WTC11 (cell line): ENCODE measurements at regions not wholly inside any gene's neighbourhood (a gene's known extent, or its start where the extent isn't known, plus 50 kb on each side); places are given as distances from the start of the nearest gene placed in this dataset.

Experiments
- ATAC-seq: fragments of 200-7000 bp; cut with Tn5 transposase; 2 replicates; pipeline ENCODE4 v1.10.0; 2021; ENCODE audit warnings: mild to moderate bottlenecking, moderate library complexity
- CTCF ChIA-PET: fragments of 300-600 bp; sonication (Branson Sonifier 250); formaldehyde crosslinking; loops from one replicate; lab custom pipeline; 2021; ENCODE audit warnings: antibody characterized with exemption; lab: Charles Lee
- POLR2A ChIA-PET: fragments of 350-600 bp; sonication (Branson Sonifier 250); formaldehyde crosslinking; loops from one replicate; lab custom pipeline; 2021; ENCODE audit warnings: antibody characterized with exemption; lab: Charles Lee
- DNase-seq: peaks from one replicate; pipeline ENCODE4 v3.0.0; 2021; ENCODE audit warnings: low spot score
- H3K27ac Mint-ChIP-seq: 2 replicates; pipeline ENCODE4 v1.8.0; 2021; ENCODE audit warnings: mixed read lengths
- H3K27me3 Mint-ChIP-seq: 2 replicates; pipeline ENCODE4 v1.8.0; 2021; ENCODE audit warnings: low read depth, mild to moderate bottlenecking, moderate library complexity, mixed read lengths
- H3K36me3 Mint-ChIP-seq: 2 replicates; pipeline ENCODE4 v1.8.0; 2021; ENCODE audit warnings: mixed read lengths
- H3K4me1 Mint-ChIP-seq: 2 replicates; pipeline ENCODE4 v1.8.0; 2022; ENCODE audit warnings: mixed read lengths
- H3K4me3 Mint-ChIP-seq: 2 replicates; pipeline ENCODE4 v1.8.0; 2021; ENCODE audit warnings: mild to moderate bottlenecking, moderate library complexity, mixed read lengths
- H3K9me3 Mint-ChIP-seq: 2 replicates; pipeline ENCODE4 v1.8.0; 2021; ENCODE audit warnings: mixed read lengths
- CREM ChIP-seq: sonication (generic); formaldehyde crosslinking; IDR thresholded peaks from 2 replicates; pipeline ENCODE4 v1.8.1; 2022; ENCODE audit warnings: mild to moderate bottlenecking, missing genetic modification reagents, moderate library complexity
- EMX1 ChIP-seq: fragments of 250-450 bp; sonication (Bioruptor Pico); IDR thresholded peaks from 2 replicates; pipeline ENCODE4 v1.8.0; 2021; ENCODE audit warnings: mild to moderate bottlenecking
- ETV6 ChIP-seq: sonication (generic); formaldehyde crosslinking; IDR thresholded peaks from 2 replicates; pipeline ENCODE4 v1.8.1; 2022; ENCODE audit warnings: mild to moderate bottlenecking, missing genetic modification reagents
- FOXJ3 ChIP-seq: sonication (generic); formaldehyde crosslinking; IDR thresholded peaks from 2 replicates; pipeline ENCODE4 v1.9.0; 2021; ENCODE audit warnings: missing genetic modification reagents, mild to moderate bottlenecking, borderline replicate concordance
- GABPB1 ChIP-seq: sonication (generic); formaldehyde crosslinking; IDR thresholded peaks from 2 replicates; pipeline ENCODE4 v1.8.1; 2023; ENCODE audit warnings: mild to moderate bottlenecking, missing genetic modification reagents
- IRF2 ChIP-seq: sonication (generic); formaldehyde crosslinking; IDR thresholded peaks from 2 replicates; pipeline ENCODE4 v1.8.0; 2022; ENCODE audit warnings: low read depth, missing genetic modification reagents, borderline replicate concordance
- NFE2L1 ChIP-seq: sonication (generic); formaldehyde crosslinking; IDR thresholded peaks from 2 replicates; pipeline ENCODE4 v1.8.1; 2023; ENCODE audit warnings: missing genetic modification reagents
- NR1H2 ChIP-seq: sonication (generic); formaldehyde crosslinking; IDR thresholded peaks from 2 replicates; pipeline ENCODE4 v1.9.0; 2021; ENCODE audit warnings: mild to moderate bottlenecking, moderate library complexity, missing genetic modification reagents
- SMAD3 ChIP-seq: sonication (generic); formaldehyde crosslinking; IDR thresholded peaks from 2 replicates; pipeline ENCODE4 v1.8.0; 2022; ENCODE audit warnings: missing genetic modification reagents, mild to moderate bottlenecking, borderline replicate concordance
- TP53 ChIP-seq: sonication (generic); formaldehyde crosslinking; IDR thresholded peaks from 2 replicates; pipeline ENCODE4 v1.8.1; 2023; ENCODE audit warnings: mild to moderate bottlenecking, missing genetic modification reagents
- ZNF121 ChIP-seq: sonication (generic); formaldehyde crosslinking; IDR thresholded peaks from 2 replicates; pipeline ENCODE4 v1.8.0; 2023; ENCODE audit warnings: missing genetic modification reagents
- ZNF317 ChIP-seq: sonication (generic); formaldehyde crosslinking; IDR thresholded peaks from 2 replicates; pipeline ENCODE4 v1.8.1; 2023; ENCODE audit warnings: low read depth, mild to moderate bottlenecking, moderate library complexity, missing genetic modification reagents, borderline replicate concordance
- ZNF396 ChIP-seq: fragments of 250-450 bp; sonication (Bioruptor Pico); IDR thresholded peaks from 2 replicates; pipeline ENCODE4 v1.8.0; 2021; ENCODE audit warnings: mild to moderate bottlenecking, moderate library complexity, borderline replicate concordance
- ZNF423 ChIP-seq: fragments of 250-450 bp; sonication (Bioruptor Pico); IDR thresholded peaks from 2 replicates; pipeline ENCODE4 v2.1.2; 2022; ENCODE audit warnings: mild to moderate bottlenecking, moderate library complexity
- ZNF671 ChIP-seq: fragments of 250-450 bp; sonication (Bioruptor Pico); IDR thresholded peaks from 2 replicates; pipeline ENCODE4 v1.8.0; 2021; ENCODE audit warnings: mild to moderate bottlenecking
- TF ChIP-seq, protein P1 (sequence below): sonication (generic); formaldehyde crosslinking; conservative IDR thresholded peaks from 2 replicates; pipeline ENCODE4 v1.8.1; 2023; ENCODE audit warnings: mild to moderate bottlenecking, low read depth, missing genetic modification reagents, moderate library complexity
- TF ChIP-seq, protein P2 (sequence below): sonication (generic); formaldehyde crosslinking; IDR thresholded peaks from 2 replicates; pipeline ENCODE4 v1.8.1; 2023; ENCODE audit warnings: mild to moderate bottlenecking, missing genetic modification reagents, moderate library complexity
- TF ChIP-seq, protein P3 (sequence below): sonication (generic); formaldehyde crosslinking; IDR thresholded peaks from 2 replicates; pipeline ENCODE4 v1.8.0; 2023; ENCODE audit warnings: mild to moderate bottlenecking, missing genetic modification reagents
- TF ChIP-seq, protein P4 (sequence below): fragments of 250-450 bp; sonication (Bioruptor Pico); IDR thresholded peaks from 2 replicates; pipeline ENCODE4 v1.9.0; 2021; ENCODE audit warnings: mild to moderate bottlenecking

DNA sequence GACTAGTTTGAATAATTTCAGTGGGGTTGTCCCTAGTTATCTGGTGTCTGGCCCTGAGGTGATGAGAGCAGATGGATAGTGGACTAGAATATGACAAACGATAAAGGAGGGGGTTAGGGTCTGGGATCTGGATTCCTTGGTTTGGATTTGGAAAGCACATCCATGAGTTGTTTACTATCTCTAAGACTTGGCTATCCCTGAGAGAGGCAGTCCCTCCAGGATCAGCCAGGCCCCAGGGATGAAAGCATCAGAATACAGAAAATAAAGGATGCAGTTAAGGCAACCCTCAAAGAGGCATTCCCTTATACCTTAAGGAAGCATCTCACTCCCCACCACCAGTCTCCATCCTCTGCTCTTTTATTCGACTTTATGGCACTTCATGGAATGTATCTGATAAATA, 230.7 kb downstream of the NHLRC3 start:
- Mint-ChIP-seq H3K4me3 (no peak overlapping the region), H3K27me3 (no peaks in the 10 kb centered on the region; the same call in 1 of the 2 replicates), H3K36me3 (peaks cover 6% of the 10 kb centered on the region; the same call in 1 of the 2 replicates), H3K27ac (no peak overlapping the region), H3K9me3 (peaks cover 13% of the 10 kb centered on the region), H3K4me1 (peaks cover 3% of the 10 kb centered on the region; the same call in 1 of the 2 replicates)
- no peak for ATAC-seq
- CTCF ChIA-PET: no interaction called here
- DNase-seq: no peak
- POLR2A ChIA-PET: no interaction called here
- TF ChIP-seq, protein P1, sequence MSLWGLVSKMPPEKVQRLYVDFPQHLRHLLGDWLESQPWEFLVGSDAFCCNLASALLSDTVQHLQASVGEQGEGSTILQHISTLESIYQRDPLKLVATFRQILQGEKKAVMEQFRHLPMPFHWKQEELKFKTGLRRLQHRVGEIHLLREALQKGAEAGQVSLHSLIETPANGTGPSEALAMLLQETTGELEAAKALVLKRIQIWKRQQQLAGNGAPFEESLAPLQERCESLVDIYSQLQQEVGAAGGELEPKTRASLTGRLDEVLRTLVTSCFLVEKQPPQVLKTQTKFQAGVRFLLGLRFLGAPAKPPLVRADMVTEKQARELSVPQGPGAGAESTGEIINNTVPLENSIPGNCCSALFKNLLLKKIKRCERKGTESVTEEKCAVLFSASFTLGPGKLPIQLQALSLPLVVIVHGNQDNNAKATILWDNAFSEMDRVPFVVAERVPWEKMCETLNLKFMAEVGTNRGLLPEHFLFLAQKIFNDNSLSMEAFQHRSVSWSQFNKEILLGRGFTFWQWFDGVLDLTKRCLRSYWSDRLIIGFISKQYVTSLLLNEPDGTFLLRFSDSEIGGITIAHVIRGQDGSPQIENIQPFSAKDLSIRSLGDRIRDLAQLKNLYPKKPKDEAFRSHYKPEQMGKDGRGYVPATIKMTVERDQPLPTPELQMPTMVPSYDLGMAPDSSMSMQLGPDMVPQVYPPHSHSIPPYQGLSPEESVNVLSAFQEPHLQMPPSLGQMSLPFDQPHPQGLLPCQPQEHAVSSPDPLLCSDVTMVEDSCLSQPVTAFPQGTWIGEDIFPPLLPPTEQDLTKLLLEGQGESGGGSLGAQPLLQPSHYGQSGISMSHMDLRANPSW (CRISPR knock-in tag): no peak
- TF ChIP-seq, protein P2, sequence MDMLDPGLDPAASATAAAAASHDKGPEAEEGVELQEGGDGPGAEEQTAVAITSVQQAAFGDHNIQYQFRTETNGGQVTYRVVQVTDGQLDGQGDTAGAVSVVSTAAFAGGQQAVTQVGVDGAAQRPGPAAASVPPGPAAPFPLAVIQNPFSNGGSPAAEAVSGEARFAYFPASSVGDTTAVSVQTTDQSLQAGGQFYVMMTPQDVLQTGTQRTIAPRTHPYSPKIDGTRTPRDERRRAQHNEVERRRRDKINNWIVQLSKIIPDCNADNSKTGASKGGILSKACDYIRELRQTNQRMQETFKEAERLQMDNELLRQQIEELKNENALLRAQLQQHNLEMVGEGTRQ: no peak
- TF ChIP-seq ZNF317 (CRISPR knock-in tag): no peak
- TF ChIP-seq ZNF396 (CRISPR knock-in tag): no peak
- TF ChIP-seq, protein P3, sequence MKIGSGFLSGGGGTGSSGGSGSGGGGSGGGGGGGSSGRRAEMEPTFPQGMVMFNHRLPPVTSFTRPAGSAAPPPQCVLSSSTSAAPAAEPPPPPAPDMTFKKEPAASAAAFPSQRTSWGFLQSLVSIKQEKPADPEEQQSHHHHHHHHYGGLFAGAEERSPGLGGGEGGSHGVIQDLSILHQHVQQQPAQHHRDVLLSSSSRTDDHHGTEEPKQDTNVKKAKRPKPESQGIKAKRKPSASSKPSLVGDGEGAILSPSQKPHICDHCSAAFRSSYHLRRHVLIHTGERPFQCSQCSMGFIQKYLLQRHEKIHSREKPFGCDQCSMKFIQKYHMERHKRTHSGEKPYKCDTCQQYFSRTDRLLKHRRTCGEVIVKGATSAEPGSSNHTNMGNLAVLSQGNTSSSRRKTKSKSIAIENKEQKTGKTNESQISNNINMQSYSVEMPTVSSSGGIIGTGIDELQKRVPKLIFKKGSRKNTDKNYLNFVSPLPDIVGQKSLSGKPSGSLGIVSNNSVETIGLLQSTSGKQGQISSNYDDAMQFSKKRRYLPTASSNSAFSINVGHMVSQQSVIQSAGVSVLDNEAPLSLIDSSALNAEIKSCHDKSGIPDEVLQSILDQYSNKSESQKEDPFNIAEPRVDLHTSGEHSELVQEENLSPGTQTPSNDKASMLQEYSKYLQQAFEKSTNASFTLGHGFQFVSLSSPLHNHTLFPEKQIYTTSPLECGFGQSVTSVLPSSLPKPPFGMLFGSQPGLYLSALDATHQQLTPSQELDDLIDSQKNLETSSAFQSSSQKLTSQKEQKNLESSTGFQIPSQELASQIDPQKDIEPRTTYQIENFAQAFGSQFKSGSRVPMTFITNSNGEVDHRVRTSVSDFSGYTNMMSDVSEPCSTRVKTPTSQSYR (CRISPR knock-in tag): no peak
- no peak for TF ChIP-seq SMAD3 (CRISPR knock-in tag)
- TF ChIP-seq NR1H2 (CRISPR knock-in tag): no peak
- no peak for TF ChIP-seq FOXJ3

DNA sequence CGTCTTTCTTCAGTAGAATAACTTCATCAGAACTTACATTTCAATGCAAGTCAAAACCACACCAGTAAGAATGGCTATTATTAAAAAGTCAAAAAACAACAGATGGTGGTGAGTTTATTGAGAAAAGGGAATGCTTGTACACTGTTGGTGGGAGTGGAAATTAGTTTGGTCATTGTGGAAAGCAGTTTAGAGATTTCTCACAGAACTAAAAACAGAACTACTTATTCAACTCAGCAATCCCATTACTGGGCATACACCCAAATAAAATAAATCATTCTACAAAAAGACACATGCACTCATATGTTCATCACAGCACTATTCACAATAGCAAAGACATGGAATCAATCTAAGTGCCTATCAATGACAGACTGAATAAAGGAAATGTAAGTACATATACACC, 231.2 kb downstream of the NHLRC3 start:
- ChIA-PET CTCF (no interaction called here), POLR2A (no interaction called here)
- TF ChIP-seq NFE2L1 (CRISPR knock-in tag) (no peak), ETV6 (CRISPR knock-in tag) (no peak), ZNF423 (CRISPR knock-in tag) (no peak), GABPB1 (CRISPR knock-in tag) (no peak), EMX1 (no peak), ZNF121 (no peak), CREM (no peak)
- H3K4me3 Mint-ChIP-seq: no peak overlapping the region
- no peak overlapping the region for H3K27ac Mint-ChIP-seq
- H3K4me1 Mint-ChIP-seq: peaks cover 7% of the 10 kb centered on the region; the same call in 1 of the 2 replicates
- no peak for ATAC-seq
- DNase-seq: no peak
- H3K9me3 Mint-ChIP-seq: peaks cover 13% of the 10 kb centered on the region
- H3K36me3 Mint-ChIP-seq: peaks cover 6% of the 10 kb centered on the region; the same call in 1 of the 2 replicates
- no peaks in the 10 kb centered on the region; the same call in 1 of the 2 replicates for H3K27me3 Mint-ChIP-seq

DNA sequence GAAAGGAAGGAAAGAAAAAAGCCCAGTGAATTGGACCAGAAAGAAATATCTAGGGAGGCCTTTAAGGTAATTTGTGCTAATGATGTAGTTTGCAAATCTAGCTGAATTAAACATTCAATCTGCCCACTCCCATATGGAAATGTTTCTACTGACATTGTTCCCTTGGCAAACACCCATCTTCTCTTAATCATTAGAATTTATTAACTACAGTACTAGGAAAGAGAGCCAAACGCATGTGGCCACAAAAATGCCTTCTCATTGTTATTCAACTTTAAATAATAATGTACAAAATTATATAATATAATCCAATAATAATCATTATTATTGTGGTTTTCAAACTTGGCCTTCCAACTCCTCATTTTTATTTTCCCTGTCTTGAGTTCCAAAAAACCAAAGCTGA, 234.7 kb downstream of the NHLRC3 start:
- CTCF ChIA-PET: interaction anchor here (1.3 to 3.6 kb wide), 4 partner anchors 137 to 343 kb away, joined by 3 to 34 read pairs (median 10); no protein-coding TSS in a partner anchor
- Mint-ChIP-seq H3K36me3 (no peaks in the 10 kb centered on the region), H3K4me3 (no peak overlapping the region), H3K27ac (no peak overlapping the region), H3K9me3 (no peaks in the 10 kb centered on the region), H3K4me1 (peaks cover 11% of the 10 kb centered on the region; the same call in 1 of the 2 replicates), H3K27me3 (no peaks in the 10 kb centered on the region; the same call in 1 of the 2 replicates)
- no peak for DNase-seq
- no peak for ATAC-seq
- no peak for TF ChIP-seq TP53
- TF ChIP-seq IRF2: no peak
- TF ChIP-seq ZNF671 (CRISPR knock-in tag): no peak
- TF ChIP-seq, protein P4, sequence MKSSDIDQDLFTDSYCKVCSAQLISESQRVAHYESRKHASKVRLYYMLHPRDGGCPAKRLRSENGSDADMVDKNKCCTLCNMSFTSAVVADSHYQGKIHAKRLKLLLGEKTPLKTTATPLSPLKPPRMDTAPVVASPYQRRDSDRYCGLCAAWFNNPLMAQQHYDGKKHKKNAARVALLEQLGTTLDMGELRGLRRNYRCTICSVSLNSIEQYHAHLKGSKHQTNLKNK (CRISPR knock-in tag): no peak
- POLR2A ChIA-PET: no interaction called here
